SK-N-SH treated with all-trans-retinoic acid at 6 μM for 48 hours (cell line): ENCODE measurements at regions not wholly inside any gene's neighbourhood (a gene's known extent, or its start where the extent isn't known, plus 50 kb on each side); places are given as distances from the start of the nearest gene placed in this dataset.

Source experiments
- ATAC-seq: fragments of 200-7000 bp; cut with Tn5 transposase; 3 replicates; pipeline ENCODE4 v1.9.1; 2020; ENCODE audit warnings: mild to moderate bottlenecking, moderate library complexity
- BACH2 ChIP-seq: fragments of 250-450 bp; sonication (Bioruptor Pico); IDR thresholded peaks from 2 replicates; pipeline ENCODE4 v1.9.0; 2021; ENCODE audit warnings: mild to moderate bottlenecking, borderline replicate concordance
- CREB5 ChIP-seq: fragments of 250-450 bp; sonication (Bioruptor Pico); IDR thresholded peaks from 2 replicates; pipeline ENCODE4 v1.5.1; 2020; ENCODE audit warnings: low read depth, mild to moderate bottlenecking, moderate library complexity
- CSDC2 ChIP-seq: fragments of 250-450 bp; sonication (Bioruptor Pico); IDR thresholded peaks from 2 replicates; pipeline ENCODE4 v1.5.0; 2020; ENCODE audit warnings: mild to moderate bottlenecking, moderate library complexity
- CSRNP3 ChIP-seq: fragments of 250-450 bp; sonication (Bioruptor Pico); IDR thresholded peaks from 2 replicates; pipeline ENCODE4 v1.5.1; 2021; ENCODE audit warnings: mild to moderate bottlenecking, moderate library complexity
- ESRRG ChIP-seq: fragments of 250-450 bp; sonication (Bioruptor Pico); IDR thresholded peaks from 2 replicates; pipeline ENCODE4 v1.6.1; 2021; ENCODE audit warnings: mild to moderate bottlenecking
- GLIS3 ChIP-seq: fragments of 250-450 bp; sonication (Bioruptor Pico); IDR thresholded peaks from 2 replicates; pipeline ENCODE4 v1.5.0; 2020; ENCODE audit warnings: mild to moderate bottlenecking, moderate library complexity
- ISL1 ChIP-seq: fragments of 250-450 bp; sonication (Bioruptor Pico); IDR thresholded peaks from 2 replicates; pipeline ENCODE4 v2.1.2; 2022; ENCODE audit warnings: mild to moderate bottlenecking, moderate library complexity
- PATZ1 ChIP-seq: fragments of 250-450 bp; sonication (Bioruptor Pico); IDR thresholded peaks from 2 replicates; pipeline ENCODE4 v1.8.0; 2020; ENCODE audit warnings: mild to moderate bottlenecking, moderate library complexity, borderline replicate concordance
- POU6F1 ChIP-seq: fragments of 250-450 bp; sonication (Bioruptor Pico); IDR thresholded peaks from 2 replicates; pipeline ENCODE4 v1.8.0; 2021; ENCODE audit warnings: low read depth, mild to moderate bottlenecking, moderate library complexity, borderline replicate concordance
- PPARA ChIP-seq: fragments of 250-450 bp; sonication (Bioruptor Pico); IDR thresholded peaks from 2 replicates; pipeline ENCODE4 v1.5.0; 2020; ENCODE audit warnings: mild to moderate bottlenecking, borderline replicate concordance
- RARB ChIP-seq: fragments of 250-450 bp; sonication (Bioruptor Pico); IDR thresholded peaks from 2 replicates; pipeline ENCODE4 v1.8.0; 2021; ENCODE audit warnings: mild to moderate bottlenecking, moderate library complexity
- SNAI2 ChIP-seq: fragments of 250-450 bp; sonication (Bioruptor Pico); IDR thresholded peaks from 2 replicates; pipeline ENCODE4 v1.5.0; 2020; ENCODE audit warnings: mild to moderate bottlenecking, moderate library complexity
- TCF4 ChIP-seq: fragments of 250-450 bp; sonication (Bioruptor Pico); IDR thresholded peaks from 2 replicates; pipeline ENCODE4 v1.8.0; 2021; ENCODE audit warnings: mild to moderate bottlenecking, moderate library complexity, borderline replicate concordance
- TOX ChIP-seq: fragments of 250-450 bp; sonication (Bioruptor Pico); IDR thresholded peaks from 2 replicates; pipeline ENCODE4 v1.8.0; 2021; ENCODE audit warnings: mild to moderate bottlenecking, moderate library complexity, borderline replicate concordance
- TSHZ2 ChIP-seq: fragments of 250-450 bp; sonication (Bioruptor Pico); IDR thresholded peaks from 2 replicates; pipeline ENCODE4 v1.5.0; 2020; ENCODE audit warnings: mild to moderate bottlenecking, moderate library complexity
- ZC3H10 ChIP-seq: fragments of 250-450 bp; sonication (Bioruptor Pico); IDR thresholded peaks from 2 replicates; pipeline ENCODE4 v1.5.1; 2021; ENCODE audit warnings: mild to moderate bottlenecking, moderate library complexity
- ZFP3 ChIP-seq: fragments of 250-450 bp; sonication (Bioruptor Pico); IDR thresholded peaks from 2 replicates; pipeline ENCODE4 v1.5.0; 2020; ENCODE audit warnings: mild to moderate bottlenecking, moderate library complexity
- ZFP30 ChIP-seq: fragments of 450-650 bp; formaldehyde crosslinking; IDR thresholded peaks from 2 replicates; pipeline ENCODE4 v1.5.0; 2022; ENCODE audit warnings: mild to moderate bottlenecking, moderate library complexity
- ZNF565 ChIP-seq: fragments of 450-650 bp; formaldehyde crosslinking; conservative IDR thresholded peaks from 2 replicates; pipeline ENCODE4 v1.5.0; 2020; ENCODE audit warnings: low read depth, mild to moderate bottlenecking, moderate library complexity
- ZNF70 ChIP-seq: fragments of 450-650 bp; formaldehyde crosslinking; IDR thresholded peaks from 2 replicates; pipeline ENCODE4 v1.5.0; 2020; ENCODE audit warnings: mild to moderate bottlenecking, moderate library complexity
- ZNF8 ChIP-seq: fragments of 450-650 bp; formaldehyde crosslinking; IDR thresholded peaks from 2 replicates; pipeline ENCODE4 v1.5.0; 2020; ENCODE audit warnings: mild to moderate bottlenecking, moderate library complexity

GRCh38 chr6:20335872-20336271 is 65.8 kb upstream of the E2F3 start:
- no peak for TF ChIP-seq CSRNP3 (CRISPR knock-in tag)
- TF ChIP-seq ISL1 (CRISPR knock-in tag) = no peak
- no peak for TF ChIP-seq ZNF565 (CRISPR knock-in tag)
- no peak for TF ChIP-seq ZFP30 (CRISPR knock-in tag)
- no peak for TF ChIP-seq CSDC2 (CRISPR knock-in tag)
- peak; percentile 56; the same call in 2 of the 3 replicates for ATAC-seq

GRCh38 chr6:20338156-20338555 is 63.5 kb upstream of the E2F3 start:
- ATAC-seq = no peak
- TF ChIP-seq CREB5 (no peak), ZFP3 (no peak), ESRRG (CRISPR knock-in tag) (no peak), ZC3H10 (CRISPR knock-in tag) (no peak), CSRNP3 (CRISPR knock-in tag) (no peak), POU6F1 (CRISPR knock-in tag) (no peak), ZNF8 (CRISPR knock-in tag) (no peak), TOX (CRISPR knock-in tag) (no peak), RARB (CRISPR knock-in tag) (no peak), TCF4 (CRISPR knock-in tag) (no peak), PATZ1 (no peak), ZNF565 (CRISPR knock-in tag) (no peak), BACH2 (CRISPR knock-in tag) (no peak)

- ATAC-seq = peak; percentile 32; the same call in 1 of the 3 replicates
- TF ChIP-seq CREB5 = no peak
- TF ChIP-seq GLIS3 = no peak
- TF ChIP-seq SNAI2 = no peak
- TF ChIP-seq PPARA (CRISPR knock-in tag) = no peak
- TF ChIP-seq TSHZ2 (CRISPR knock-in tag) = no peak
- no peak for TF ChIP-seq TCF4 (CRISPR knock-in tag)
- TF ChIP-seq CSDC2 (CRISPR knock-in tag) = no peak
- no peak for TF ChIP-seq ESRRG (CRISPR knock-in tag)
- no peak for TF ChIP-seq ZC3H10 (CRISPR knock-in tag)
- TF ChIP-seq ZNF70 (CRISPR knock-in tag) = no peak
- TF ChIP-seq ZFP30 (CRISPR knock-in tag) = no peak
- no peak for TF ChIP-seq TOX (CRISPR knock-in tag)
- TF ChIP-seq ZNF565 (CRISPR knock-in tag) = no peak
- no peak for TF ChIP-seq ISL1 (CRISPR knock-in tag)
- no peak for TF ChIP-seq CSRNP3 (CRISPR knock-in tag)
- no peak for TF ChIP-seq BACH2 (CRISPR knock-in tag)
Measured at GRCh38 chr6:20340068-20340848, 61.4 kb upstream of the E2F3 start.
